ENCODE measurements at regions not wholly inside any gene's neighbourhood (a gene's known extent, or its start where the extent isn't known, plus 50 kb on each side); places are given as distances from the start of the nearest gene placed in this dataset.

- H3K36me3 ChIP-seq, result no peaks in the 10 kb centered on the region
- H3K4me1 ChIP-seq, result peaks cover 0 to 22% (median 6%) of the 10 kb centered on the region in 9 donors
- no peak overlapping the region for H3K27ac ChIP-seq
- intact Hi-C loops (cut with DNase I), result no loop called here
- H3K27me3 ChIP-seq, result no peaks in the 10 kb centered on the region
- ATAC-seq, result no peak
- DNase-seq, result no peak
- H3K4me3 ChIP-seq, result no peak overlapping the region
- H3K9me3 ChIP-seq, result no peaks in the 10 kb centered on the region
- TF ChIP-seq CTCF (IDR thresholded peaks at IDR 0.05), result no peak
- 36 to 42% methylated on average over 2 of the region's 2 CpGs for WGBS, 2 donors
These were observed 117.8 kb downstream of the FAM76B start for GRCh38 chr11:95671768-95672167.

GRCh38 chr11:95668131-95668530 is 121.5 kb downstream of the FAM76B start:
- WGBS, 2 donors, result 59 to 69% methylated on average over 3 of the region's 3 CpGs
- intact Hi-C loops (cut with DNase I), result no loop called here

GRCh38 chr11:95661162-95661561 is 128.4 kb downstream of the FAM76B start:
- H3K27me3 ChIP-seq, result no peaks in the 10 kb centered on the region
- 97% methylated on average over 2 of the region's 2 CpGs for WGBS, 2 donors
- H3K27ac ChIP-seq, result no peak overlapping the region
- H3K9me3 ChIP-seq, result peaks cover 0 to 21% (median 0%) of the 10 kb centered on the region in 11 donors
- ATAC-seq, result no peak
- intact Hi-C loops (cut with DNase I), result no loop called here
- DNase-seq, result no peak
- TF ChIP-seq CTCF (IDR thresholded peaks at IDR 0.05), result no peak
- no peak overlapping the region for H3K4me3 ChIP-seq
- H3K4me1 ChIP-seq, result no peaks in the 10 kb centered on the region
- H3K36me3 ChIP-seq, result no peaks in the 10 kb centered on the region

More at GRCh38 chr11:95668131-95668530, 121.5 kb downstream of the FAM76B start:
- Histone ChIP-seq H3K9me3 (peaks cover 0 to 12% (median 0%) of the 10 kb centered on the region in 11 donors), H3K4me3 (no peak overlapping the region), H3K27ac (no peak overlapping the region), H3K27me3 (no peaks in the 10 kb centered on the region), H3K36me3 (no peaks in the 10 kb centered on the region), H3K4me1 (no peaks in the 10 kb centered on the region)
- TF ChIP-seq CTCF (IDR thresholded peaks at IDR 0.05), result no peak
- DNase-seq, result no peak
- no peak for ATAC-seq

GRCh38 chr11:95660038-95660437 is 129.5 kb downstream of the FAM76B start:
- H3K27me3 ChIP-seq, result no peaks in the 10 kb centered on the region
- intact Hi-C loops (cut with DNase I), result no loop called here
- TF ChIP-seq CTCF (IDR thresholded peaks at IDR 0.05), result no peak

More at GRCh38 chr11:95660038-95660437, 129.5 kb downstream of the FAM76B start:
- Histone ChIP-seq H3K4me1 (no peaks in the 10 kb centered on the region), H3K9me3 (peaks cover 0 to 13% (median 0%) of the 10 kb centered on the region in 11 donors), H3K36me3 (no peaks in the 10 kb centered on the region), H3K27ac (no peak overlapping the region), H3K4me3 (no peak overlapping the region)
- DNase-seq (no peak), ATAC-seq (no peak)
